ENCODE measurements at regions not wholly inside any gene's neighbourhood (a gene's known extent, or its start where the extent isn't known, plus 50 kb on each side); places are given as distances from the start of the nearest gene placed in this dataset.
"Not testable (repeated sequence)": the region's sequence is repeated elsewhere in the genome, so short reads cannot be mapped to it uniquely, and the experiment has no call there.

DNA sequence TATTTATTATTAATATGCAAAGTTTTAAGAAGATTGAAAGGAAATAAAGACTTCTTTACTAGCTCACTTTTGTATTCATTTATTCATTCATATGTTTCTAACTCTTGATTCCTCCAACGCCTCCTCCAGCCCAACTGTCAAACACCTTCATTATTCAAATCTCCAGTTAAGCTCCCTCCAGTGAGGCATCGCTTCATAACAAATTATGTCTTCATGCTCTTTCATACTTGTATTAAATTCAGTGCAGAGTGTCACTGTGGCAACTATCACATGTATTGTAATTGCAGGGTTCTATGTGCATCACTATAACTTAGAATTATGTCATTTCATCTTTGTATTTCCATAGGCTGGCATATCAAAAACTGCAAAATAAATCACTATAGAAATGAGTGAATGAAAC lies 1394.2 kb upstream of the PCDH7 start:
- H3K36me3 ChIP-seq (ENCODE audit: control insufficient read depth, insufficient read depth, low read length), result no peaks in the 10 kb centered on the region
- no peak for DNase-seq (ENCODE audit: low read depth)
- H3K4me3 ChIP-seq (ENCODE audit: low read depth, low read length), result no peak overlapping the region
- H3K27me3 ChIP-seq (ENCODE audit: control insufficient read depth, insufficient read depth, low read length), result no peaks in the 10 kb centered on the region
- TF ChIP-seq, protein P1, sequence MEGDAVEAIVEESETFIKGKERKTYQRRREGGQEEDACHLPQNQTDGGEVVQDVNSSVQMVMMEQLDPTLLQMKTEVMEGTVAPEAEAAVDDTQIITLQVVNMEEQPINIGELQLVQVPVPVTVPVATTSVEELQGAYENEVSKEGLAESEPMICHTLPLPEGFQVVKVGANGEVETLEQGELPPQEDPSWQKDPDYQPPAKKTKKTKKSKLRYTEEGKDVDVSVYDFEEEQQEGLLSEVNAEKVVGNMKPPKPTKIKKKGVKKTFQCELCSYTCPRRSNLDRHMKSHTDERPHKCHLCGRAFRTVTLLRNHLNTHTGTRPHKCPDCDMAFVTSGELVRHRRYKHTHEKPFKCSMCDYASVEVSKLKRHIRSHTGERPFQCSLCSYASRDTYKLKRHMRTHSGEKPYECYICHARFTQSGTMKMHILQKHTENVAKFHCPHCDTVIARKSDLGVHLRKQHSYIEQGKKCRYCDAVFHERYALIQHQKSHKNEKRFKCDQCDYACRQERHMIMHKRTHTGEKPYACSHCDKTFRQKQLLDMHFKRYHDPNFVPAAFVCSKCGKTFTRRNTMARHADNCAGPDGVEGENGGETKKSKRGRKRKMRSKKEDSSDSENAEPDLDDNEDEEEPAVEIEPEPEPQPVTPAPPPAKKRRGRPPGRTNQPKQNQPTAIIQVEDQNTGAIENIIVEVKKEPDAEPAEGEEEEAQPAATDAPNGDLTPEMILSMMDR (IDR thresholded peaks at IDR 0.05; ENCODE audit: insufficient read depth, low read length, poor library complexity, severe bottlenecking), result no peak

DNA sequence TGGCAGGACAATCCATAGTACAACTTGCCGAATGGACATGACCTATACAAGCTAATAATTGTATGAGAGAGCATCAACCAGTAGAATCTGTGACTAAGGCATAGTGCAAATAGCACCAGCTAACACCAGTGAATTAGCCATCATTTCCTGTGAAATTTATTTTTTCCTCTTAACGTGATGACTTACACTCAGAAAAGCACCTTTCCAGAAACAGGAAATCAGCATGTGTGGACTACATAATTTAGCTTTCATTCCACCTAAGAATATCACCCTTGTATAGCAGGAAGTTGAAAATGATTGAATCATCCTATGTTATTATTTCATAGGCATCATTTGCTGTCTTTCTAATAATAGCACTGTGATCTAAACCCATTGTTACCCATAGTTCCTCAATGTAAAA lies 1393.4 kb upstream of the PCDH7 start:
- no peaks in the 10 kb centered on the region for H3K27me3 ChIP-seq (ENCODE audit: control insufficient read depth, insufficient read depth, low read length)
- H3K4me3 ChIP-seq (ENCODE audit: low read depth, low read length), result no peak overlapping the region
- no peaks in the 10 kb centered on the region for H3K36me3 ChIP-seq (ENCODE audit: control insufficient read depth, insufficient read depth, low read length)
- TF ChIP-seq, protein P1 (IDR thresholded peaks at IDR 0.05; ENCODE audit: insufficient read depth, low read length, poor library complexity, severe bottlenecking), result no peak
- no peak for DNase-seq (ENCODE audit: low read depth)

DNA sequence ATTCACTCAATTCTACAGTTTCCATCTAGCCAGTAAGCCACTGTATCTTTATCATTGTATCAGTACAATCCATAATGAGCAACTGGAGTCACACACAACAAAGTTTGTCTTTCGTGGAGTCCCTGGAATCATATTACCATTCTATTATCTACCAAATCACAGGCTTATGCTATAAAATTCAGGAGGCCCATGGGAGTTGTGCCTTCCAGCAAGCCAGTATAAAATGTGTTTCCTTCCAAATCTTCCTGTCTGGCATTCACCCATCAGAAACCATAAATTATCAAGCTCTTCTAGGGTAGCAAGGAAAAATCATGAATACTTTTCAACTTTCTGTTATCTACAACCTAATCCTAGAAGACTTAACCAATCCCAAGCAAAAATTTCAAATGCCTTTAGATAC lies 1383.3 kb upstream of the PCDH7 start:
- no peak overlapping the region for H3K4me3 ChIP-seq (ENCODE audit: low read depth, low read length)
- no peak for DNase-seq (ENCODE audit: low read depth)
- TF ChIP-seq, protein P1 (IDR thresholded peaks at IDR 0.05; ENCODE audit: insufficient read depth, low read length, poor library complexity, severe bottlenecking), result no peak
- no peaks in the 10 kb centered on the region for H3K36me3 ChIP-seq (ENCODE audit: control insufficient read depth, insufficient read depth, low read length)
- no peaks in the 10 kb centered on the region for H3K27me3 ChIP-seq (ENCODE audit: control insufficient read depth, insufficient read depth, low read length)

DNA sequence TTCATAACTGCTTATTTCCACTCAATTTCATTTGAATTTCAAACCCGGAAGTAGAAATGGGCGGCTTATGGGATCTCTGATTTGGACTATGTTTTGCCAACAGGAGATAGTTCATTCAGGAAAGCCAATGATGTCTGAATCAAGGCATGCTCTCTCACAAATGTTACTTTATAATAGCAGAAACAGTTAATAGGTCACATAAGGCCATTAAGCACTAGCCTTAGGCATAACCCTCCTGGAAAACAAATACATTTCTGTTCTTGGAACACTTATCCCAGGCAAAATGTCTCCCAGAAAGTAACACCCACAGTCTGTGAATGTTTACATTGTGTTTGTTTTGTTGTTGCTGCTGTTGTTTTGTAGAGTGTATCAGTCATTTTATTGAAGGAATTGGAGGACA lies 1347.2 kb upstream of the PCDH7 start:
- H3K27me3 ChIP-seq (ENCODE audit: control insufficient read depth, insufficient read depth, low read length), result no peaks in the 10 kb centered on the region
- no peaks in the 10 kb centered on the region for H3K36me3 ChIP-seq (ENCODE audit: control insufficient read depth, insufficient read depth, low read length)
- no peak overlapping the region for H3K4me3 ChIP-seq (ENCODE audit: low read depth, low read length)
- TF ChIP-seq, protein P1 (IDR thresholded peaks at IDR 0.05; ENCODE audit: insufficient read depth, low read length, poor library complexity, severe bottlenecking), result no peak
- no peak for DNase-seq (ENCODE audit: low read depth)

DNA sequence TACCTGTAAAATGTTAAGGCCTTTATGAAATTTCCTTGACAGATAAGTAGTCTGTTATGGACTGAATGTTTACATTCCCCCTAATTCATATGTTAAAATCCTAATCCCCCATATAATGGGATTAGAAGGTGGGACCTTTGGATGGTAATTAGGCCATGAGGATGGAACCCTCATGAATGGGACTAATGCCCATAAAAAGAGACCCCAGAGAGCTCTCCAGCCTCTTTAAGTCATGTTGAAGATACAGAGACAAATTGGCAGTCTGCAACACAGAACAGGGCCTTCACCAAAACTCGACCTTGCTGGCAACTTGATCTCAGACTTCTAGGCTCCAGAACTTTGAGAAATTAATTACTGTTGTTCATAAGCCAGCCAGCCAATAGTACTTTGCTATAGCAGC lies 1344.5 kb upstream of the PCDH7 start:
- Histone ChIP-seq H3K27me3 (ENCODE audit: control insufficient read depth, insufficient read depth, low read length) (no peaks in the 10 kb centered on the region), H3K36me3 (ENCODE audit: control insufficient read depth, insufficient read depth, low read length) (no peaks in the 10 kb centered on the region), H3K4me3 (ENCODE audit: low read depth, low read length) (no peak overlapping the region)
- DNase-seq (ENCODE audit: low read depth), result no peak
- TF ChIP-seq, protein P1 (IDR thresholded peaks at IDR 0.05; ENCODE audit: insufficient read depth, low read length, poor library complexity, severe bottlenecking), result no peak

DNA sequence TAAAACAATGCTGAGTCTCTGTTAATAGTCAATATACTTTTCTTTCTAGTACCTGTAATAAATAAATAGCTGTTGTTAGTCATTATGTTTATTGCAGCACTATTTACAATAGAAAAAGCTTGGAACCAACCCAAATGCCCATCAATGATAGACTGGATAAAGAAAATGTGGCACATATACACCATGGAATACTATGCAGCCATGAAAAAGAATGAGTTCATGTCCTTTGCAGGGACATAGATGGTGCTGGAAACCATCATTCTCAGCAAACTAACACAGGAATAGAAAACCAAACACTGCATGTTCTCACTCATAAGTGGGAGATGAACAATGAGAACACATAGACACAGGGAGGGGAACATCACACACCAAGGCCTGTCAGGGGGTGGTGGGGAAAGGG lies 1341.9 kb upstream of the PCDH7 start:
- H3K36me3 ChIP-seq (ENCODE audit: control insufficient read depth, insufficient read depth, low read length); H3K27me3 ChIP-seq (ENCODE audit: control insufficient read depth, insufficient read depth, low read length); DNase-seq (ENCODE audit: low read depth); H3K4me3 ChIP-seq (ENCODE audit: low read depth, low read length): not testable (repeated sequence)
